SK-N-SH (cell line): ENCODE measurements at regions not wholly inside any gene's neighbourhood (a gene's known extent, or its start where the extent isn't known, plus 50 kb on each side); places are given as distances from the start of the nearest gene placed in this dataset.

Source experiments
- JUND ChIP-seq: IDR thresholded peaks from 2 replicates; pipeline ENCODE4 v1.4.0; 2012
- TF ChIP-seq, protein P1 (sequence below): fragments of 200-600 bp; sonication (generic); IDR thresholded peaks from 2 replicates; pipeline ENCODE4 v1.6.1; 2017; ENCODE audit warnings: antibody characterized with exemption, mild to moderate bottlenecking, moderate library complexity

DNA sequence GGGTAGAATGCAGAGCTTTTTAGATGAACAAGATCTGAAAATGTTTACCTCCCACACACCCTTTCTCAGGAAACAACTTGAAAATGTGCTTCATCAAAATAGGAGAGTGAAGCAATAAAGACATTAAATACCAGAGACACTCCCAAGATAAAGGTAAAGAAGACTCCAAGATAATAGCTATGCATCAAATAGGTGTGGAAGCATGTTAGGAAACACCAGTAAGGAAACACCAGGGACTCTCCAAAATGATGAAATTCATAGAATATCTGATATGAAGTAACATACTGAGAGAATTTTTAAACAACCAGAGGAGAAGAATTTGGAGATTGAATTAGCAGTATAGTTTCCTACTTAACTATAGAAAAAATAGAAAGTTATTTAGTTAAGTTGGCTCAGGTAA lies 57.0 kb downstream of the OR10A6 start:
- TF ChIP-seq, protein P1, sequence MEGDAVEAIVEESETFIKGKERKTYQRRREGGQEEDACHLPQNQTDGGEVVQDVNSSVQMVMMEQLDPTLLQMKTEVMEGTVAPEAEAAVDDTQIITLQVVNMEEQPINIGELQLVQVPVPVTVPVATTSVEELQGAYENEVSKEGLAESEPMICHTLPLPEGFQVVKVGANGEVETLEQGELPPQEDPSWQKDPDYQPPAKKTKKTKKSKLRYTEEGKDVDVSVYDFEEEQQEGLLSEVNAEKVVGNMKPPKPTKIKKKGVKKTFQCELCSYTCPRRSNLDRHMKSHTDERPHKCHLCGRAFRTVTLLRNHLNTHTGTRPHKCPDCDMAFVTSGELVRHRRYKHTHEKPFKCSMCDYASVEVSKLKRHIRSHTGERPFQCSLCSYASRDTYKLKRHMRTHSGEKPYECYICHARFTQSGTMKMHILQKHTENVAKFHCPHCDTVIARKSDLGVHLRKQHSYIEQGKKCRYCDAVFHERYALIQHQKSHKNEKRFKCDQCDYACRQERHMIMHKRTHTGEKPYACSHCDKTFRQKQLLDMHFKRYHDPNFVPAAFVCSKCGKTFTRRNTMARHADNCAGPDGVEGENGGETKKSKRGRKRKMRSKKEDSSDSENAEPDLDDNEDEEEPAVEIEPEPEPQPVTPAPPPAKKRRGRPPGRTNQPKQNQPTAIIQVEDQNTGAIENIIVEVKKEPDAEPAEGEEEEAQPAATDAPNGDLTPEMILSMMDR = no peak
- no peak for TF ChIP-seq JUND
